NCI-H1417 treated with DMSO at 0.1 percent for 48 hours (cell line): ENCODE measurements at regions not wholly inside any gene's neighbourhood (a gene's known extent, or its start where the extent isn't known, plus 50 kb on each side); places are given as distances from the start of the nearest gene placed in this dataset.
"Not testable (repeated sequence)": the region's sequence is repeated elsewhere in the genome, so short reads cannot be mapped to it uniquely, and the experiment has no call there.

Experiments
- DNase-seq: peaks from one replicate; lab custom pipeline; 2025; lab: John Stamatoyannopoulos, UW

DNA sequence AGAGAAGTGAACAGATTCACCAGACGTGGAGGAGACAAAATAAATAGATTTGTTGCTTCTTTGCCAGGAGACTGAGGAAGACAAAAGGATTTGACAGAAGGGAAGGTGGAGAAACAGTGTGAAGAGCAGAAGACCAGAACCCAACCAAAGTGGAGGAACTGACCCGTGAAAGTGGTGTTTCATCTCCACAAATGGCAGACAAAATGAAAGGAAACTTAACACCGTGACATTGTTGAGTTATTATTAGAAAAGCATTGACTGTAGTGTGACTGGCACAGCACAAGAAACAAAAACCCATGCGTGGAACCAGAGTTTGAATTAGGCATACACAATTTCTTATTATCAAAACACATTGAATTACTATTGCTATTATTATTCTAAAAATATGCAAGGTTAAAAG lies 518.1 kb downstream of the TMEM121 start:
- DNase-seq: no peak

DNA sequence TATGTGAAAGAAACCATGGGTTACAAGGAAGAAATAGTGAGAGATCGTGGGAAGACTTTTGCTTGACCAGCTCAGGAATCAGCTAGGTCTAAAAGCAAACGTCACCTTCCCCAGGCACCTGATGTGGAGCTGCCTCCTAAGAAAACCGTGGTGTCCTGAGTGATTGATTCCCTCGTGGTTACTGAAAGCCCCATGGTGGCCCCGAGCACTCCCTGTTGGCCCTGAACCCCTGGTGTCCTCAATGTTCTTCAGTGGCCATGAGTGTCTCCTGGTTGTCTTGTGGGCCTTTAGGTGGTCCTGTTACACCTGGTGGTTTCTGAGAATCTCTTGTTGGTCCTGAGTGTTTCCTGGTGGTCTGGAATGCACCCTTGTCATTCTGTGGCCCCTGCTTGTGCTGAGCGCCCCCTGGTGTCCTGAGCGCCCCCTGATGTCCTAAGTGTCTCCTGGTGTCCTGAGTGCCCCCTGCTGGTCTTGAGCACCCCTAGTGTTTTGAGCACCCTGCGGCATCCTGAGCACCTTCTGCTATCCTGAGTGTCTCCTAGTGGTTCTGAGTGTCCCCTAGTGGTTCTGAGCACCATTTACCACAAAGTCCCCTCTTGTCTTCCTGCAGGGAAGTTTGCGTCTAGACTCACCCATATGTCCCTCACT lies 518.7 kb downstream of the TMEM121 start:
- DNase-seq: no peak

DNA sequence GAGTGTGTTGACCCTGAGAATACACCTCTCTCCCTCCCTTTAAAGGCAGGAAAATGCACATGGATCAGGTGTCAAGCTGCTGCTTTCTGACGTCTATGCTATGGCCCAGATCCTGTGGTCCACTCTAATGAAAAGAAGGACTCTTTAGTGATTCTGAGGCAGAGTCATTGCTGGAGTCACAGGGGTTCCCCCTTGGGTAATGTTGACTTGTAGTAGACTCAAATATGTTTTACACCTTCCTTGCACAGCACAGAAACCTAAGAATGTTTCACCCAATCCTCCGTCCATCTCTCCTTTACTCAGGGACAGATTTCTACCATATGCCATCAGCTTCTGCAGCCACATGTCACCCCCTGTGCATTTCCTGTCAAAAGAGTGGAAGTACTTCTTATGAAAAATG lies 525.4 kb downstream of the TMEM121 start:
- no peak for DNase-seq

GRCh38 chr14:106055289-106055688 lies 528.9 kb downstream of the TMEM121 start:
- no peak for DNase-seq

- DNase-seq: no peak
Measured at GRCh38 chr14:106058342-106058741, 532.0 kb downstream of the TMEM121 start.

DNA sequence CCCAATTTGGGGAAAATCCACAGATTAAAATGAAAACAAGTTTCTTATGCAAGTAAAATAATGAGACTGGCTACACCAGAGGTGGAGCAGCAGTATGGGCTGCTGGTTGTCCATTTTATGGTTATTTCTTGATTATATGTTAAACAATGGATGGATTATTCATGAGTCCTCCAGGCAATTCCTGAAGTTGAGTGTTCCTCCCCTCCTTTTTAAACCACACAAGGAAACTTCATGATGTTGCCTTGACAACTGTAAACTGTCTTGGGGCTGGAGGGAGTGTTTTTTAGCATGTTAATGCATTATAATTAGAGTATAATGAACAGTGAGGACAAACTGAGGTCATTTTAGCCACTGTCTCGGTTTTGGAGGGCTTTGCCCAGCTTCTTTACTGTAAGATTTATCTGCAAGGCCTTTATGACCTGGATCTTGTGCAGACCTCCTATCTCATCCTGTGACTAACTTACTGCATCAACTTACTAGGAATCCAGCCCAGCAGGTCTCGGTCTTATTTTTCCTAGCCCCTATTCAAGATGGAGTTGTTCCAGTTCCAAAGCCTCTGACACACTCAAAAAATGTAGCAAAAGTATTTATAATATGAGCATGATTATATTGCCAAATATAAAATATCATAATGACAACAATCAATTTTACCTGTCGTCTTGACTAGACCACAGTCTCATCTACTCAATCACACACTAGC lies 534.0 kb downstream of the TMEM121 start:
- DNase-seq: no peak

- not testable (repeated sequence) for DNase-seq
Measured at GRCh38 chr14:106061877-106062500, 535.6 kb downstream of the TMEM121 start.

GRCh38 chr14:106062502-106063272 lies 536.3 kb downstream of the TMEM121 start:
- DNase-seq: no peak

- DNase-seq: no peak
Measured at GRCh38 chr14:106067935-106068334, 541.6 kb downstream of the TMEM121 start.

GRCh38 chr14:106069804-106070625 lies 543.6 kb downstream of the TMEM121 start:
- DNase-seq: no peak

GRCh38 chr14:106080922-106081321 lies 554.5 kb downstream of the TMEM121 start:
- DNase-seq: no peak

- not testable (repeated sequence) for DNase-seq
Measured at GRCh38 chr14:106081721-106082120, 555.3 kb downstream of the TMEM121 start.

- DNase-seq: no peak
Measured at GRCh38 chr14:106083082-106083481, 556.7 kb downstream of the TMEM121 start.

DNA sequence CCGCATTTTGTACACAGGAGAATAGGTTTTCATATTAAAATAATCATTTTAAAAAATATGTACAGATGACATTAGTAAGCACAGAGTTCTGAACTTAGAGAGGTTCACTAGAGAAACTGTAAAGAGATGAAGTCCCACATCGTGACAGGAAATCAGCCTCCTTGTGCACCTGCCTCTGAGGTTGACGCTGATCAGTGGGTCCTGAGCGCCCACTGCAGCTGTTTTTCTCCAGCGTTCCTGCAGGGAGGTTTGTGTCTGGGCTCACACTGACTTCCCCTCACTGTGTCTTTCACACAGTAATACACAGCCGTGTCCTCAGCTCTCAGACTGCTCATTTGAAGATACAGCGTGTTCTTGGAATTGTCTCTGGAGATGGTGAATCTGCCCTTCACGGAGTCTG lies 561.5 kb downstream of the TMEM121 start:
- DNase-seq: no peak

DNA sequence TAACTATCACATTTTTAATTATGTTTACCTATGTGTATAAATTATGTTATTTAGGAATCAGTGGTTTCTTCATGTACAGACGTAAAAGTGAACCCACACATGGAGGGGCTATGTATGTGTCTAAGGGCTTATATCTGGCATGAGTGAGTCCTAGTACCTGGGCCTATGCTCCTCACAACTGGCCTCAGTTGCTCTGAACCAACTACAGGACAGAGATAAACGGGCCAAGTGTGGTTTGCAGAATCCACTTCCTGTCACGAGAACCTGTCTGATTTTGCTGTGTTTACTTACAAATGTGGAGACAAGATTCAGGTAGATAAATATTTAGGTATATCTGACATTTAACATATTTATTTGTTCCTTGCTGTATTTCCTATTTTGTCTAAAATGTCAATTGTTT lies 562.5 kb downstream of the TMEM121 start:
- not testable (repeated sequence) for DNase-seq

DNA sequence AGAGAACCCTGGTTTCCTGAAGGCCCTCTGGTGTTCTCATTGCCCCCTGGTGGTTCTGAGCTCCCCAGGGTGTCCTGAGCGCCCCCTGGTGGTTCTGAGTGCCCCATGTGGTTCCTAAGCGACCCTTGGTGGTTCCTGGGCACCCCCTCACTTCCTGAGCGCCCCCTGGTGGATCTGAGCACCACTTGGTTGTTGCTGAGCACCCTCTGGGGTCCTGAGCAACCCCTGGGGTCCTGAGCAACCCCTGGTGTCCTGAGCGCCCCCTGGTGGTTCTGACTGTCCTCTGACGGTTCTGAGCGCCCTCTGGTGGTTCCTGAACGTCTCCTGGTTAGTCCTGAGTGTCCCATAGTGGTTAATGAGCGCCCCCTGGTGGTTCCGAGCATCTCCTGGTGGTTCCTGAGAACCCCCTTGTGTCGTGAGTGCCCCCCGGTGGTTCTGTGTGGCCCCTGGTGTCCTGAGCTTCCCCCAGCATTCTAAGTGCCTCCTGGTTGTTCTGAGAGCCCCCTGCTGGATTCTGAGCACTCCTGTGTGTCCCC lies 568.3 kb downstream of the TMEM121 start:
- no peak for DNase-seq

- no peak for DNase-seq
Measured at GRCh38 chr14:106107703-106108102, 581.3 kb downstream of the TMEM121 start.

DNA sequence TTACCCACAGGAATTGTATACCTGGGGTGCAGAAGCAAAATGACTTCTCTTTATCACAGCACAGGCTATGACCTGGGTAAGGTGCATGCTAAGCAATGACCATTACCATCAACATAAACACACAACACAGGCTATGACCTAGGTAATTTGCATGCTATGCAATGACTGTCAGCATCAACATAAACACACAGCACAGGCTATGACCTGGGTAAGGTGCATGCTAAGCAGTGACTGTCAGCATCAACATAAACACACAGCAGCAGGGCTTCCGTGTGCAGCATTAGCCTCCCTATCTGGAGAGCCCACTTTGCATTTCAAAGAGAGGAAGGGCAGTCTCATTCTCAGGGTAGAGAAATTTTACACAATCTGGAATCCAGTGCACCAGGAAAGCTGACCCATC lies 583.0 kb downstream of the TMEM121 start:
- no peak for DNase-seq

GRCh38 chr14:106115401-106115800 lies 589.0 kb downstream of the TMEM121 start:
- DNase-seq: no peak

- not testable (repeated sequence) for DNase-seq
Measured at GRCh38 chr14:106116339-106116930, 590.1 kb downstream of the TMEM121 start.

DNA sequence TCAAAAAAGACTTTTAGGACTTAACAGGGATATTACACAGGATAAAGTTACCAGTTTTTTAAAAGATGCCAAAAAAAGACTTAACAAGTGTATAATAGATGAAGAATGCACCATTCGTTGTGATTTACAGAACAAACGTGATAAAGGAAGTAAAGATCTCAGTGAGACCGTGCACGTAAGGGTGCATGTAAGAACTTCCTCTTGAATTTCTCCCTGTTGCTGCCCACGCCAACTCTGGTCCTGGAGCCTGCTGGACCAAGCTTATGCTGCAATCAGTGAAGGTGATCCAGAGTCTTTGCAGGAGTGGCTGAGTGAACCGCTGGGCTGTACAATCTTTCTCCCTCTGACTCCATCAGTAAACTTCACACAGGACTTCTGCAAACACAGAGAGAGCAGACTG lies 593.7 kb downstream of the TMEM121 start:
- DNase-seq: no peak
